ENCODE measurements at regions not wholly inside any gene's neighbourhood (a gene's known extent, or its start where the extent isn't known, plus 50 kb on each side); places are given as distances from the start of the nearest gene placed in this dataset.

- Histone ChIP-seq H3K4me3 (ENCODE audit: low read length, poor library complexity, severe bottlenecking) (no peak overlapping the region), H4K20me1 (ENCODE audit: insufficient read depth, low read length, poor library complexity, severe bottlenecking) (no peaks in the 10 kb centered on the region), H3K4me2 (ENCODE audit: low read depth, low read length, poor library complexity, severe bottlenecking) (no peak overlapping the region), H3K9me3 (ENCODE audit: insufficient read depth, low read depth, low read length) (no peaks in the 10 kb centered on the region), H3K79me2 (ENCODE audit: insufficient read depth, low read length) (no peaks in the 10 kb centered on the region), H3K4me1 (ENCODE audit: insufficient read depth, low read length, poor library complexity, severe bottlenecking) (no peaks in the 10 kb centered on the region), H3K36me3 (ENCODE audit: insufficient read depth, low read length) (no peaks in the 10 kb centered on the region), H3K9ac (ENCODE audit: low read depth, low read length, poor library complexity, severe bottlenecking) (no peak overlapping the region), H3K9me2 (replicated peaks; ENCODE audit: low read depth, low read length) (no peaks in the 10 kb centered on the region), H3F3A (ENCODE audit: low read depth) (no peaks in the 10 kb centered on the region), H3K27me3 (ENCODE audit: insufficient read depth, low read length, poor library complexity, severe bottlenecking) (no peaks in the 10 kb centered on the region), H2AFZ (ENCODE audit: low read length) (no peak overlapping the region)
- TF ChIP-seq EZH2phosphoT487 (IDR thresholded peaks at IDR 0.05; ENCODE audit: borderline replicate concordance) = no peak
- TF ChIP-seq, protein P1, sequence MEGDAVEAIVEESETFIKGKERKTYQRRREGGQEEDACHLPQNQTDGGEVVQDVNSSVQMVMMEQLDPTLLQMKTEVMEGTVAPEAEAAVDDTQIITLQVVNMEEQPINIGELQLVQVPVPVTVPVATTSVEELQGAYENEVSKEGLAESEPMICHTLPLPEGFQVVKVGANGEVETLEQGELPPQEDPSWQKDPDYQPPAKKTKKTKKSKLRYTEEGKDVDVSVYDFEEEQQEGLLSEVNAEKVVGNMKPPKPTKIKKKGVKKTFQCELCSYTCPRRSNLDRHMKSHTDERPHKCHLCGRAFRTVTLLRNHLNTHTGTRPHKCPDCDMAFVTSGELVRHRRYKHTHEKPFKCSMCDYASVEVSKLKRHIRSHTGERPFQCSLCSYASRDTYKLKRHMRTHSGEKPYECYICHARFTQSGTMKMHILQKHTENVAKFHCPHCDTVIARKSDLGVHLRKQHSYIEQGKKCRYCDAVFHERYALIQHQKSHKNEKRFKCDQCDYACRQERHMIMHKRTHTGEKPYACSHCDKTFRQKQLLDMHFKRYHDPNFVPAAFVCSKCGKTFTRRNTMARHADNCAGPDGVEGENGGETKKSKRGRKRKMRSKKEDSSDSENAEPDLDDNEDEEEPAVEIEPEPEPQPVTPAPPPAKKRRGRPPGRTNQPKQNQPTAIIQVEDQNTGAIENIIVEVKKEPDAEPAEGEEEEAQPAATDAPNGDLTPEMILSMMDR (conservative IDR thresholded peaks at IDR 0.05; ENCODE audit: low read length) = no peak
Measured at GRCh38 chrX:16240231-16240905, 73.1 kb downstream of the MAGEB17 start.

GRCh38 chrX:16240968-16241367, 73.7 kb downstream of the MAGEB17 start:
- no peaks in the 10 kb centered on the region for H3K4me1 ChIP-seq (ENCODE audit: insufficient read depth, low read length, poor library complexity, severe bottlenecking)
- no peak overlapping the region for H3K4me2 ChIP-seq (ENCODE audit: low read depth, low read length, poor library complexity, severe bottlenecking)
- H2AFZ ChIP-seq (ENCODE audit: low read length) = no peak overlapping the region
- no peaks in the 10 kb centered on the region for H3K9me3 ChIP-seq (ENCODE audit: insufficient read depth, low read depth, low read length)
- no peak overlapping the region for H3K9ac ChIP-seq (ENCODE audit: low read depth, low read length, poor library complexity, severe bottlenecking)
- no peaks in the 10 kb centered on the region for H3F3A ChIP-seq (ENCODE audit: low read depth)
- H4K20me1 ChIP-seq (ENCODE audit: insufficient read depth, low read length, poor library complexity, severe bottlenecking) = no peaks in the 10 kb centered on the region
- TF ChIP-seq, protein P1 (conservative IDR thresholded peaks at IDR 0.05; ENCODE audit: low read length) = no peak
- no peak for TF ChIP-seq EZH2phosphoT487 (IDR thresholded peaks at IDR 0.05; ENCODE audit: borderline replicate concordance)
- no peaks in the 10 kb centered on the region for H3K9me2 ChIP-seq (replicated peaks; ENCODE audit: low read depth, low read length)
- no peaks in the 10 kb centered on the region for H3K36me3 ChIP-seq (ENCODE audit: insufficient read depth, low read length)
- no peaks in the 10 kb centered on the region for H3K79me2 ChIP-seq (ENCODE audit: insufficient read depth, low read length)
- H3K4me3 ChIP-seq (ENCODE audit: low read length, poor library complexity, severe bottlenecking) = no peak overlapping the region
- H3K27me3 ChIP-seq (ENCODE audit: insufficient read depth, low read length, poor library complexity, severe bottlenecking) = no peaks in the 10 kb centered on the region

GRCh38 chrX:16250296-16250695, 83.0 kb downstream of the MAGEB17 start:
- Histone ChIP-seq H3K27me3 (ENCODE audit: insufficient read depth, low read length, poor library complexity, severe bottlenecking) (no peaks in the 10 kb centered on the region), H3K9ac (ENCODE audit: low read depth, low read length, poor library complexity, severe bottlenecking) (no peak overlapping the region), H3F3A (ENCODE audit: low read depth) (no peaks in the 10 kb centered on the region), H3K4me2 (ENCODE audit: low read depth, low read length, poor library complexity, severe bottlenecking) (no peak overlapping the region), H2AFZ (ENCODE audit: low read length) (no peak overlapping the region), H3K4me1 (ENCODE audit: insufficient read depth, low read length, poor library complexity, severe bottlenecking) (no peaks in the 10 kb centered on the region), H4K20me1 (ENCODE audit: insufficient read depth, low read length, poor library complexity, severe bottlenecking) (no peaks in the 10 kb centered on the region), H3K9me2 (replicated peaks; ENCODE audit: low read depth, low read length) (no peaks in the 10 kb centered on the region), H3K36me3 (ENCODE audit: insufficient read depth, low read length) (no peaks in the 10 kb centered on the region), H3K79me2 (ENCODE audit: insufficient read depth, low read length) (no peaks in the 10 kb centered on the region), H3K4me3 (ENCODE audit: low read length, poor library complexity, severe bottlenecking) (no peak overlapping the region), H3K9me3 (ENCODE audit: insufficient read depth, low read depth, low read length) (no peaks in the 10 kb centered on the region)
- no peak for TF ChIP-seq EZH2phosphoT487 (IDR thresholded peaks at IDR 0.05; ENCODE audit: borderline replicate concordance)
- TF ChIP-seq, protein P1 (conservative IDR thresholded peaks at IDR 0.05; ENCODE audit: low read length) = no peak

Data from Loucy (cell line).